Activated CD8-positive, alpha-beta memory T cell treated with anti-CD3 and anti-CD28 coated beads, Interleukin-2, amount 50 U/mL, for 24 hours (primary cell): ENCODE measurements at regions not wholly inside any gene's neighbourhood (a gene's known extent, or its start where the extent isn't known, plus 50 kb on each side); places are given as distances from the start of the nearest gene placed in this dataset.

Source experiments
- DNase-seq: peaks from one replicate; pipeline ENCODE4 v3.0.0-alpha.2; 2020; ENCODE audit errors: extremely low read depth

GRCh38 chr1:58911841-58912499, 128.1 kb upstream of the JUN start:
- DNase-seq, result no peak

- DNase-seq, result no peak
Measured at GRCh38 chr1:58914925-58915324, 131.1 kb upstream of the JUN start.

GRCh38 chr1:58917436-58917835, 133.6 kb upstream of the JUN start:
- DNase-seq, result no peak

GRCh38 chr1:58919226-58919958, 135.5 kb upstream of the JUN start:
- no peak for DNase-seq

GRCh38 chr1:58919959-58920321, 136.1 kb upstream of the JUN start:
- DNase-seq, result no peak

- DNase-seq, result no peak
Measured at GRCh38 chr1:58921342-58921741, 137.5 kb upstream of the JUN start.

- no peak for DNase-seq
Measured at GRCh38 chr1:58921751-58922150, 137.9 kb upstream of the JUN start.

GRCh38 chr1:58922302-58923089, 138.6 kb upstream of the JUN start:
- no peak for DNase-seq

- no peak for DNase-seq
Measured at GRCh38 chr1:58923090-58923470, 139.2 kb upstream of the JUN start.

- DNase-seq, result no peak
Measured at GRCh38 chr1:58924016-58924565, 140.2 kb upstream of the JUN start.

GRCh38 chr1:58924821-58925220, 141.0 kb upstream of the JUN start:
- DNase-seq, result no peak

GRCh38 chr1:58925247-58925646, 141.4 kb upstream of the JUN start:
- no peak for DNase-seq

GRCh38 chr1:58926152-58926551, 142.3 kb upstream of the JUN start:
- no peak for DNase-seq

GRCh38 chr1:58927041-58927721, 143.3 kb upstream of the JUN start:
- no peak for DNase-seq

- no peak for DNase-seq
Measured at GRCh38 chr1:58927722-58928085, 143.9 kb upstream of the JUN start.

GRCh38 chr1:58928514-58928913, 144.7 kb upstream of the JUN start:
- DNase-seq, result no peak

GRCh38 chr1:58929671-58930325, 146.0 kb upstream of the JUN start:
- DNase-seq, result no peak

- DNase-seq, result no peak
Measured at GRCh38 chr1:58931024-58931423, 147.2 kb upstream of the JUN start.

- no peak for DNase-seq
Measured at GRCh38 chr1:58931756-58932155, 147.9 kb upstream of the JUN start.

GRCh38 chr1:58932859-58933598, 149.2 kb upstream of the JUN start:
- DNase-seq, result no peak

GRCh38 chr1:58933599-58933926, 149.7 kb upstream of the JUN start:
- DNase-seq, result no peak
